ENCODE measurements at regions not wholly inside any gene's neighbourhood (a gene's known extent, or its start where the extent isn't known, plus 50 kb on each side); places are given as distances from the start of the nearest gene placed in this dataset.

- CTCF ChIA-PET: no interaction called here
- Histone ChIP-seq H3K27ac (ENCODE audit: insufficient read depth, low read depth, low read length) (no peak overlapping the region), H3K9me1 (replicated peaks; ENCODE audit: control insufficient read depth, extremely low read depth, insufficient read depth, low read length) (no peaks in the 10 kb centered on the region), H3K4me2 (ENCODE audit: insufficient read depth, low read length) (no peak overlapping the region), H2AFZ (ENCODE audit: low read depth, low read length) (no peak overlapping the region), H3K27me3 (ENCODE audit: control insufficient read depth in 2 of 2, insufficient read depth in 2 of 2, low read length in 2 of 2) (no peaks in the 10 kb centered on the region), H3K36me3 (ENCODE audit: control insufficient read depth in 2 of 2, extremely low read depth in 1 of 2, insufficient read depth in 2 of 2, low read length in 2 of 2) (no peaks in the 10 kb centered on the region), H3K79me2 (ENCODE audit: control insufficient read depth, insufficient read depth, low read length) (no peaks in the 10 kb centered on the region), H3K4me3 (replicated peaks in 1 of 3; ENCODE audit: insufficient read depth in 1 of 3, low read depth in 1 of 3, low read length in 3 of 3) (no peak overlapping the region), H3K4me1 (ENCODE audit: control insufficient read depth, extremely low read depth, insufficient read depth, low read length) (no peaks in the 10 kb centered on the region), H3K9ac (replicated peaks; ENCODE audit: extremely low read depth, insufficient read depth, low read length) (no peak overlapping the region), H4K20me1 (replicated peaks; ENCODE audit: control insufficient read depth, extremely low read depth, insufficient read depth, low read length) (no peaks in the 10 kb centered on the region), H3K9me3 (replicated peaks; ENCODE audit: control insufficient read depth, insufficient read depth, low read length) (peaks cover 2% of the 10 kb centered on the region)
- no peak for DNase-seq (ENCODE audit: low read depth, low spot score)
- BruUV-seq (replicated peaks): no TSS peak
- POLR2A ChIA-PET: no interaction called here
- intact Hi-C loops (cut with micrococcal nuclease) (no loop called here), dilution Hi-C loops (cut with MboI; ENCODE audit: extremely low pct_ligation_motif_present, low sequenced_read_pairs) (no loop called here)
- FAIRE-seq: no peak
- TF ChIP-seq CTCF (IDR thresholded peaks at IDR 0.05; ENCODE audit: extremely low read depth in 1 of 2, insufficient read depth in 1 of 2, low read depth in 1 of 2, low read length in 2 of 2): no peak
Measured at GRCh38 chr12:128075332-128075731, 191.6 kb upstream of the TMEM132C start.

- H3K27me3 ChIP-seq (ENCODE audit: control insufficient read depth in 2 of 2, insufficient read depth in 2 of 2, low read length in 2 of 2): no peaks in the 10 kb centered on the region
- H4K20me1 ChIP-seq (replicated peaks; ENCODE audit: control insufficient read depth, extremely low read depth, insufficient read depth, low read length): no peaks in the 10 kb centered on the region
- no peaks in the 10 kb centered on the region for H3K9me1 ChIP-seq (replicated peaks; ENCODE audit: control insufficient read depth, extremely low read depth, insufficient read depth, low read length)
- H3K9ac ChIP-seq (replicated peaks; ENCODE audit: extremely low read depth, insufficient read depth, low read length): no peak overlapping the region
- no peaks in the 10 kb centered on the region for H3K79me2 ChIP-seq (ENCODE audit: control insufficient read depth, insufficient read depth, low read length)
- FAIRE-seq: no peak
- TF ChIP-seq POLR2AphosphoS5 (IDR thresholded peaks at IDR 0.05; ENCODE audit: insufficient read depth, low read depth, low read length) (no peak), MYC (IDR thresholded peaks at IDR 0.05; ENCODE audit: low read depth, low read length) (no peak), MAX (IDR thresholded peaks at IDR 0.05; ENCODE audit: insufficient read depth, insufficient read length) (no peak), FOS (IDR thresholded peaks at IDR 0.05; ENCODE audit: borderline replicate concordance, insufficient read depth, low read length) (no peak), GATA2 (IDR thresholded peaks at IDR 0.05; ENCODE audit: insufficient read depth, insufficient read length, low read depth, low read length) (no peak), EZH2 (IDR thresholded peaks at IDR 0.05; ENCODE audit: borderline replicate concordance, low read depth, low read length, severe bottlenecking) (no peak), CTCF (IDR thresholded peaks at IDR 0.05; ENCODE audit: extremely low read depth in 1 of 2, insufficient read depth in 1 of 2, low read depth in 1 of 2, low read length in 2 of 2) (no peak), JUN (IDR thresholded peaks at IDR 0.05; ENCODE audit: borderline replicate concordance, insufficient read depth, insufficient read length, low read depth) (no peak), POLR2A (IDR thresholded peaks at IDR 0.05; ENCODE audit: low read depth, low read length) (no peak)
- no peak for DNase-seq (ENCODE audit: low read depth, low spot score)
- intact Hi-C loops (cut with micrococcal nuclease): no loop called here
- no peak overlapping the region for H2AFZ ChIP-seq (ENCODE audit: low read depth, low read length)
- dilution Hi-C loops (cut with MboI; ENCODE audit: extremely low pct_ligation_motif_present, low sequenced_read_pairs): no loop called here
- no peaks in the 10 kb centered on the region for H3K36me3 ChIP-seq (ENCODE audit: control insufficient read depth in 2 of 2, extremely low read depth in 1 of 2, insufficient read depth in 2 of 2, low read length in 2 of 2)
- no peaks in the 10 kb centered on the region for H3K4me1 ChIP-seq (ENCODE audit: control insufficient read depth, extremely low read depth, insufficient read depth, low read length)
- no peak overlapping the region for H3K4me2 ChIP-seq (ENCODE audit: insufficient read depth, low read length)
- CTCF ChIA-PET: no interaction called here
- H3K9me3 ChIP-seq (replicated peaks; ENCODE audit: control insufficient read depth, insufficient read depth, low read length): peaks cover 2% of the 10 kb centered on the region
- no peak overlapping the region for H3K4me3 ChIP-seq (replicated peaks in 1 of 3; ENCODE audit: insufficient read depth in 1 of 3, low read depth in 1 of 3, low read length in 3 of 3)
- BruUV-seq (replicated peaks): no TSS peak
- POLR2A ChIA-PET: no interaction called here
- H3K27ac ChIP-seq (ENCODE audit: insufficient read depth, low read depth, low read length): no peak overlapping the region
Measured at GRCh38 chr12:128076188-128076587, 190.8 kb upstream of the TMEM132C start.

Data from endothelial cell of umbilical vein (primary cell).